ENCODE measurements at regions not wholly inside any gene's neighbourhood (a gene's known extent, or its start where the extent isn't known, plus 50 kb on each side); places are given as distances from the start of the nearest gene placed in this dataset.

- TF ChIP-seq TAF1 (IDR thresholded peaks at IDR 0.05; ENCODE audit: borderline replicate concordance, insufficient read depth, low read length) (no peak), POLR2AphosphoS5 (IDR thresholded peaks at IDR 0.05; ENCODE audit: low read depth, low read length) (no peak), REST (IDR thresholded peaks at IDR 0.05; ENCODE audit: insufficient read depth in 1 of 2, low read depth in 2 of 2, low read length in 2 of 2) (no peak)
Measured at GRCh38 chr3:69658514-69659140, 80.6 kb upstream of the MITF start.

All from PFSK-1 (cell line).